GM21723 (cell line): ENCODE measurements at regions not wholly inside any gene's neighbourhood (a gene's known extent, or its start where the extent isn't known, plus 50 kb on each side); places are given as distances from the start of the nearest gene placed in this dataset.

ENCODE experiments used
- ATAC-seq: cut with Tn5 transposase; IDR thresholded peaks from one replicate; pipeline ENCODE4 v1.9.1; 2021; ENCODE audit warnings: mild to moderate bottlenecking, moderate library complexity; ENCODE audit not compliant: unreplicated experiment

- peak; percentile 93 for ATAC-seq
Measured at GRCh38 chr4:56757821-56758411, 63.6 kb downstream of the SPINK2 start.

DNA sequence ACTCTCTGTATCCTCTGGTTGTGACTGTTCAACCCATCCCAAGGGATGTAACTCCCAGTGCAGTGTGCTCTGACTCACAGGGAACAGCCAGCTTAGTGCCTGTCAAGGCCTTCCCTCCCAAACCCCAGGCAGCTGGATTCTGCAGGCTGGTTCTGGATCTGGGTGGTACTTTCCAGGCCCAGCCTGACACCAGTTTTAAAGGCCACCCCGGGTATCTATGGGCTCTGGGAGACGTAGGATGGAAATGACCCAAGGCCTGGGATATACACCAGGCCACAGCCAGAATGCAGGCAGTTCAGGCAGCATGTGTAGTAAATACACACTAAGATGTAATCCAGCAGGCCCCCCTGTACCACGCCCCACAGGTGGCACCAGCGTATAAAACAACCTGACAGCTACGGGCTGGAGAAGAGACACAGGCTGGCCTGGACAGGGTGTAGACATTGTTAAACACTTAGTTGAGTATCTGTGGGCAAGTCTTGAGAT is 64.2 kb downstream of the SPINK2 start:
- peak; percentile 35 for ATAC-seq

DNA sequence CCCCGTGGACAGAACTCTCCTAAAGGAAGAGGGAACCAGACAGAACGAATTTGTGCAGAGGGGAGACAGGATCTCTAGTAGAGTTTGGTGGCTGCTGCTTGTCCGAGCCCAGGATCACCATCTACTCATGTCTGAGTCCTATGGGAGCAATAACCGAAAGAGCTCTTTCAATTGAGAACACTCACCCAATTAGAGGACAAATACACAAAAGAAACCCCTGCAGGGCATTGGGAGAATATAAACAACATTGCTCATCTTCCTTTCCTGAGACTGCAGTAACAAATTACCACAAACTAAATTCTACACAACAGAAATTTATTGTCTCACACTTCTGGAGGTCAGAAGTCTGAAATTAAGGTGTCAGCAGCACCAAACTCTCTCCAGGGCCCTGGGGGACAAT is 65.6 kb downstream of the SPINK2 start:
- no peak for ATAC-seq

- ATAC-seq: no peak
Measured at GRCh38 chr4:56752985-56753384, 68.5 kb downstream of the SPINK2 start.

DNA sequence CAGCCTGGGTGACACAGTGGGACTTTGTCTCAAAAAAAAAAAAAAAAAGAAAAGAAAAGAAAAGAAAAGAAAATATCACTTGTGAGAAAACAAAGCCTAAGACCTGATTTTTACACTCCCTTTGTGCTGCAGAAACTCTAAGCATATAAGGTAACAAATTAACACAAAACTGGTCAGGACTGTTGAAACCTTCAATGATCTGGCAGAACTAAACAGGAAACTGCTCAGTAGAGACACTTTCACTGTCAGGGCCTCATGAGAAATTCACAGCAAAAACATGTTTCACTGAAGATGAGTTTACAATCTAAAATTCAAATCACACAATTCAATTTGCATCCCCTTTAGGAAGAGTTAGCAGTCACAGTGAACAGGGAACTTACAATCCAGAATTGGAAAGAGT is 69.1 kb upstream of the HOPX start:
- no peak for ATAC-seq

- no peak for ATAC-seq
Measured at GRCh38 chr4:56748271-56748670, 67.2 kb upstream of the HOPX start.

- no peak for ATAC-seq
Measured at GRCh38 chr4:56746639-56747038, 65.5 kb upstream of the HOPX start.

DNA sequence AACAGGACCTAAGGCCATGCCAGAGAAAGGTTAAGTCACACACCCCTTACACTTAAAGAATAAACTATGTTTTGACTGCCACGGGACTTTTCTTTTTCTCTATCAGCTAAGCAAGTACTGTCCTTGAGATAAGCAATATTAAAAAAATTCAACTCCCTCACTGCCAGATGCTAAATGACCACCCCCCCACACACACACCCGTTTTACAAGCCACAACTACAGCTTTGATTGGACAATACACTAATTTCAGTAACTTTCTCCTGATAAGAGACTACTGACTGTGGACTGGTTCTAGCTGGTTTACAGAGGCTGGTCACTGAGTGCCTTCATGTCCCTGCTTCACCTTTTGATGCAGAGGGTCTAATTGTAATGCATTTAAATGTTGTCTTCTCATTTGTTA is 63.9 kb upstream of the HOPX start:
- ATAC-seq: no peak

- no peak for ATAC-seq
Measured at GRCh38 chr4:56744030-56744429, 62.9 kb upstream of the HOPX start.

DNA sequence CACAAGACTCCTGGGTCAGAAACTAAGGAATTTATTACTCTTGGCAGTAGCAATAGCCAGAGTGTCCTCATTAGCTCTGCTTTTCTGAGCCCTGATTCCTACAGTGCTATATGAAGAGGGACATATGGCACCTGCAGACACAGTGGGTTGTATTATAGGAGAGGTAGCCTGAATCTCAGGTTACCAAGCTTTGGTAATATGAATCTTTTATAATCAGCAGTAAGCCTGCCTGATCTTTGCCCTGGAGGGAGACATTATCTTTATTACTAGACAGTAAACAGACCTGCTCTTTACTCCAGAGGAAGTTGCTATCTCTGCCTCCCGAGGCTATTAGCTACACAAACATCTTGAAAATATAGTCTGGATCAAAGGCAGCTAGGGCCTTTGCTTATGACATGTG is 62.5 kb upstream of the HOPX start:
- no peak for ATAC-seq

DNA sequence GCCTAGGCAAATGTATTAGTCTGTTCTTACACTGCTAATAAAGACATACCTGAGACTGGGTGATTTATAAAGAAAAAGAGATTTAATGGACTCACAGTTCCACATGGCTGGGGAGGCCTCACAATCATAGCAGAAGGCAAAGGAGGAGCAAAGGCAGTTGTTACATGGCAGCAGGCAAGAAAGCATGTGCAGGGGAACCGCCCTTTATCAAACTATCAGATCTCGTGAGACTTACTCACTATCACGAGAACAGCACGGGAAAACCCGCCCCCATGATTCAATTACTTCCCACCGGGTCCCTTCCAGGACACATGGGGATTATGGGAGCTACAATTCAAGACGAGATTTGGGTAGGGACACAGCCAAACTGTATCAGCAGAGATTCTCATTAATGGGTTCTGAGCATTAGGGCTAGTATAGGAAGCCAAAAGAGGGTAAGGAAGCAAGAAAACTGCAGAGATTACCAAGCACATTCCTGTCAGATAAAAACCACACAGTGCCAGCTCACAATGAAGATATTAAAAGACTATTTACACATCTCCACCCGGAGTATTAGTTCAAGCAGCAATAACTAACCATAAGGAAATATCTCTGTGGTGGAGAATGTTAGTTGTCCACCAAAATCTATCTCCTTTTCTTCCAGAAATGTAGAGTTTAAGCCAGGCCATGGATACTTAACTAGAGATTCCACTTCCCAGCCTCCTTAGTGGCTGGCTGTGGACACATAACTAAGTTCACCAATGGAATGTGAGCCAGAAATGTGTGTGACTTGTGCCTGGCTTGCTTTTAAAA is 61.2 kb upstream of the HOPX start:
- ATAC-seq: no peak

- no peak for ATAC-seq
Measured at GRCh38 chr4:56741595-56741994, 60.5 kb upstream of the HOPX start.

DNA sequence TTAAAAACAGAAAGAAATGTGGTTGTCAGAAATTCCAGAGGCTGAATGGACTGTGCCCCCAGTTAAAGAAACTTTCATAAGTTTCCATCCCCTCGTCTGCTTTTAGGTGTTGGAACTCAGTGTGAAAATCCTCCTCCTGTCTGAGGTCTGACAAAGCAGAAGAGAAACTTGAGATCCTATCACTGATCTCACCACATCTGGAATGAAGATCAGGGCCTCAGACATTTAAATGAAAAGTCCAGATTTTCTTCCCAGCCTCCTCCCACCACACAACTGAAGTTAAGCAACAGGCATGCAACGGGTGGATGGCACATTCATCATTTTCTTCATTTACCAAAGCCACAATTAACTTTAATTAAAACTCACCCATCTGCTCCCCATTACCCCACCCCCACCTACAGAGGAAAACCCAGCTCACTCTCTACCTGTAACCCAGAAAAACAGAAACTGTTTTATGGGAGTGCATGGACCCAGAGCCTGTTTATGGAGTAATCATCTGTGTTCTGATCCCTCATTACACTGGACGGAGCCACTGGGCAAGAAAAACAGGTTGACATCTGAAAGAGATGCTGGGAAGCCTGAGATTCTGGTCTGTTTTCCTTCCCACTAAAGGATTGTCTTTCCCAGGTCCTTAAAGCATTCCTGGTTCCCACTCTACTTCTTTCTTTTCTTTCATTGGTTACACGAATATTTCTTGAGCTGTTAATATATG is 58.1 kb upstream of the HOPX start:
- ATAC-seq: no peak

DNA sequence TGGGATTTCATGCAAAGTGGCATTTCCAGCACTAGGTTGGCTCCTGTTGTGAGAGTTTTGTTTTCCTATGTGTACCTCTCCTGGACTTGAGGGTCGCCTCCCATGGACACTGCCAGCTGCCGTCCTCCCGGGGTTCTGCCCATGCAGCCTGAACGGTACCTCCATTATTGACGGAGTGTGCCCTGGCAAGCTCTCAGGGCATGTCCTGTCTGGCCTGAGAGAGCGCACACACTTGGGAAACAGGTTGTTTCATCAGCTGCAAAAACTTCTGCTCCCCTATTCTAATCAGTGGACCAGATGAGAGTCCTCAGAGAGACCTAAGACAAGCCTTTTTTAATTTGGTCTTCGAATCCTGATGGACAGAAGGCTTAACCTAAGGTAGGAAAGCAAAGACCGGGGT is 56.6 kb upstream of the HOPX start:
- no peak for ATAC-seq

GRCh38 chr4:56733352-56733751 is 52.3 kb upstream of the HOPX start:
- no peak for ATAC-seq

- no peak for ATAC-seq
Measured at GRCh38 chr4:56732301-56732700, 51.2 kb upstream of the HOPX start.

GRCh38 chr4:56731857-56732256 is 50.8 kb upstream of the HOPX start:
- ATAC-seq: no peak
